K562 (cell line): ENCODE measurements at regions not wholly inside any gene's neighbourhood (a gene's known extent, or its start where the extent isn't known, plus 50 kb on each side); places are given as distances from the start of the nearest gene placed in this dataset.

Experiments used
- CCNT2 ChIP-seq: IDR thresholded peaks from 2 replicates; pipeline ENCODE4 v1.6.1; 2011; ENCODE audit warnings: borderline replicate concordance, low read depth, mild to moderate bottlenecking, moderate library complexity, mixed read lengths, low read length; ENCODE audit not compliant: insufficient read length; ENCODE audit errors: extremely low read depth
- HDAC8 ChIP-seq: fragments of 450-650 bp; IDR thresholded peaks from 2 replicates; pipeline ENCODE4 v1.6.1; 2016; ENCODE audit warnings: mild to moderate bottlenecking, missing genetic modification characterization, moderate library complexity, missing compliant biosample characterization
- NR2C2 ChIP-seq, 2 experiments: fragments of 200-800 bp in 1 of 2; sonication (Bioruptor generic) in 1 of 2; sonication (generic) in 1 of 2; formaldehyde crosslinking in 1 of 2; IDR thresholded peaks; 2 replicates each; pipeline versions ENCODE4 v1.6.1 to v1.8.0; 2016 to 2022; ENCODE audit warnings: mild to moderate bottlenecking in 1 of 2, missing compliant biosample characterization in 1 of 2, missing genetic modification characterization in 1 of 2, missing genetic modification reagents in 1 of 2
- SNAPC5 ChIP-seq: fragments of 250-450 bp; sonication (Bioruptor Pico); IDR thresholded peaks from 2 replicates; pipeline ENCODE4 v1.8.0; 2021; ENCODE audit warnings: moderate library complexity, mild to moderate bottlenecking, inconsistent platforms
- SREBF1 ChIP-seq: fragments of 150-350 bp; IDR thresholded peaks from 2 replicates; pipeline ENCODE4 v1.6.1; 2014; ENCODE audit warnings: antibody characterized with exemption, low read depth, low read length, borderline replicate concordance
- TCF3 ChIP-seq: sonication (generic); formaldehyde crosslinking; IDR thresholded peaks from 2 replicates; pipeline ENCODE4 v1.4.0; 2020; ENCODE audit warnings: mild to moderate bottlenecking, missing genetic modification reagents
- ZBTB40 ChIP-seq, 2 experiments: fragments of 450-650 bp in 1 of 2; sonication (generic) in 1 of 2; formaldehyde crosslinking in 1 of 2; IDR thresholded peaks; 2 replicates each; pipeline versions ENCODE4 v1.7.1 to v1.9.0; 2016 to 2022; ENCODE audit warnings: inconsistent platforms in 1 of 2, mild to moderate bottlenecking in 1 of 2, missing genetic modification reagents in 1 of 2
- ZNF239 ChIP-seq: fragments of 250-450 bp; sonication (Bioruptor Pico); IDR thresholded peaks from 2 replicates; pipeline ENCODE4 v1.4.0; 2020; ENCODE audit warnings: mild to moderate bottlenecking
- ZNF780A ChIP-seq: fragments of 250-450 bp; sonication (Bioruptor Pico); IDR thresholded peaks from 2 replicates; pipeline ENCODE4 v1.5.0; 2021; ENCODE audit warnings: mild to moderate bottlenecking

- no peak for TF ChIP-seq ZBTB40 (IDR thresholded peaks at IDR 0.05)
- TF ChIP-seq ZBTB40 (CRISPR knock-in tag; IDR thresholded peaks at IDR 0.05): no peak
- no peak for TF ChIP-seq TCF3 (CRISPR knock-in tag)
- no peak for TF ChIP-seq ZNF780A (CRISPR knock-in tag)
- no peak for TF ChIP-seq NR2C2 (CRISPR knock-in tag; IDR thresholded peaks at IDR 0.05)
- no peak for TF ChIP-seq NR2C2 (tag; IDR thresholded peaks at IDR 0.05)
- TF ChIP-seq CCNT2: no peak
- no peak for TF ChIP-seq HDAC8 (tag)
- no peak for TF ChIP-seq SREBF1
- TF ChIP-seq SNAPC5 (CRISPR knock-in tag): no peak
- TF ChIP-seq ZNF239 (CRISPR knock-in tag): no peak
Measured at GRCh38 chr4:41822325-41822724, 73.8 kb upstream of the PHOX2B start (continued).
